Mucosa of descending colon (tissue), 3 donors: ENCODE measurements at regions not wholly inside any gene's neighbourhood (a gene's known extent, or its start where the extent isn't known, plus 50 kb on each side); places are given as distances from the start of the nearest gene placed in this dataset.
A peak's percentile ranks its signal among the peaks of the same experiment; 100 is the strongest.

Source experiments
- ATAC-seq: fragments of 200-7000 bp; cut with Tn5 transposase; one replicate; pipeline ENCODE4 v1.9.1; 2020; ENCODE audit warnings: mild to moderate bottlenecking, moderate library complexity
- DNase-seq, 3 donors: peaks; one replicate each; pipeline ENCODE4 v3.0.0-alpha.2; 2020
- H3K36me3 ChIP-seq: fragments of 200-600 bp; one replicate; pipeline ENCODE4 v1.8.0; 2021; ENCODE audit warnings: low read depth, mild to moderate bottlenecking
- H3K4me1 ChIP-seq: fragments of 200-600 bp; one replicate; pipeline ENCODE4 v1.8.0; 2021; ENCODE audit warnings: low read depth, mild to moderate bottlenecking
- H3K4me3 ChIP-seq: fragments of 200-600 bp; one replicate; pipeline ENCODE4 v1.8.0; 2021; ENCODE audit warnings: mild to moderate bottlenecking
- H3K9me3 ChIP-seq: fragments of 200-600 bp; one replicate; pipeline ENCODE4 v1.8.0; 2021; ENCODE audit warnings: mild to moderate bottlenecking
- CTCF ChIP-seq: fragments of 200-600 bp; IDR thresholded peaks from one replicate; pipeline ENCODE4 v1.8.0; 2022; ENCODE audit warnings: antibody characterized with exemption, mild to moderate bottlenecking
- intact Hi-C, 2 donors: fragments of 100-400 bp; cut with DNase I in 1 of 2; cut with micrococcal nuclease in 1 of 2; formaldehyde crosslinking; loops; one replicate each; pipeline versions ENCODE4 v1.11.0 to v1.11.1; 2022; cut with DNase I, micrococcal nuclease
- donor health status: DM: no; HTN: no; CAD: no; lungs with moderate emphysema.
- donor health status: DM: no; HTN: no; CAD: no.
- donor health status: DM: no; HTN: yes; CAD: no.

- Histone ChIP-seq H3K36me3 (no peaks in the 10 kb centered on the region), H3K4me1 (no peaks in the 10 kb centered on the region), H3K9me3 (no peaks in the 10 kb centered on the region), H3K4me3 (no peak overlapping the region)
- intact Hi-C loops, result no loop called here
- ATAC-seq (no peak), DNase-seq (no peak)
- TF ChIP-seq CTCF, result no peak
Observed at GRCh38 chr2:120658770-120659158, 76.9 kb upstream of the GLI2 start.

GRCh38 chr2:120659275-120659977 is 76.2 kb upstream of the GLI2 start:
- DNase-seq (no peak), ATAC-seq (no peak)
- no peak overlapping the region for H3K4me3 ChIP-seq
- no peaks in the 10 kb centered on the region for H3K4me1 ChIP-seq
- no peak for TF ChIP-seq CTCF
- no peaks in the 10 kb centered on the region for H3K36me3 ChIP-seq
- intact Hi-C loops, result no loop called here
- H3K9me3 ChIP-seq, result no peaks in the 10 kb centered on the region

GRCh38 chr2:120660056-120660694 is 75.5 kb upstream of the GLI2 start:
- no peaks in the 10 kb centered on the region for H3K36me3 ChIP-seq
- TF ChIP-seq CTCF, result no peak
- DNase-seq (no peak), ATAC-seq (no peak)
- no peaks in the 10 kb centered on the region for H3K9me3 ChIP-seq
- H3K4me1 ChIP-seq, result no peaks in the 10 kb centered on the region
- intact Hi-C loops, result no loop called here
- no peak overlapping the region for H3K4me3 ChIP-seq

DNA sequence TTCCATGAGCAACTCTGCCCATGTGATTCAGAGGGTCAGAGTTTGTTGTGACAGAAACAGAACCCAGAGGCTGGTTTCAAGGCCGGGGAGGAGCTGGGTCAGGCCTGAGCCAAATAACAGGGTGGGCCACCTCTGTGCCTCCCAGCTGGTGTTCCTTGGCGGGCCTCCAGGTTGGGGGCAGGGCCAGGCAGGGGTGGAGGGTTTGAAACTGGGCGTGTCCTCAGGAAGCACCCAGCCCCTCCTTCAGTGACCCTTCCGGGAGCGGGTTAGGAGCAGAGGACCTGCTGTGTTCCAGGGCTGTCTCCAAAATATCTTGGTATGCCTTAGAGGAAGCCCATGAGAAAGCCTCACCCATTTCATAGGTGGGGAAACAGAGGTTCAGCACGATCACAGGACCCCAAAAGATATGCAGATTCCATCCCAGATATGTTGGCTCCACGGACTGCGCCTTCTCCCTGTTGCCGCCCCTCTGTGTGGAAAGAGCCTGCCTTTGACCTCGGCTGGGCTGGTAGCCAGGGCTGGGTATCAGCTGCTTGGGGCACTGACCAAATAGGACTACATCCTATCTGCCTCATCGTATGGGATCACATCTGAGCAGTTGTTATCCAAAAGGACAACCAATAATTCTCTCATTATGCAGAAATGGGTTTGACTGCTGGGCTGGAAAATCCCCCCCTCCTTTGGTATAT is 74.8 kb upstream of the GLI2 start:
- peak in 2 of 3 donors; percentile 49 to 64 for DNase-seq
- H3K9me3 ChIP-seq, result no peaks in the 10 kb centered on the region
- no peak overlapping the region for H3K4me3 ChIP-seq
- H3K4me1 ChIP-seq, result no peaks in the 10 kb centered on the region
- intact Hi-C loops, result no loop called here
- H3K36me3 ChIP-seq, result no peaks in the 10 kb centered on the region
- peak; percentile 53 for ATAC-seq
- TF ChIP-seq CTCF, result no peak

DNA sequence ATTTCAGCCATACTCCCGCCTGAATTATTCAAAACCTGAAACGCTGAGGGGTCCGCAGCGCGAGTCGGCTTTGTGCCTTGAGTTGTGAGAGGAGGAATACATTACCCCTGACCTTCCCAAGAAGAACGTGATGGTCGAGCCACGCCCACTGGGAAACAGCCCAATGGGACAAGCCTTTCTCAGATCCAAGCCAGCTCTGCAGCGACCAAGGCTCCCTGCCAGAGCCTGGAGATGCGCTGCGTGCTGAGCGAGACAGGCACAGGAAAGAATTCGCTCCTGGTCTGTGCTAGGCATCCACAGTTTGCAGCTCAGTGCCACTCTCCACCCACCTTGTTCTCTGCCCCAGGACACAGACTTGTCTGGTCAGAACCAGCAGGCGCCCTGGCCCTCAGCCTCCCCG is 74.1 kb upstream of the GLI2 start:
- H3K4me1 ChIP-seq, result no peaks in the 10 kb centered on the region

More for the DNA sequence above, 74.1 kb upstream of the GLI2 start:
- no peak for TF ChIP-seq CTCF
- DNase-seq (peak in 2 of 3 donors; percentile 41), ATAC-seq (no peak)
- Histone ChIP-seq H3K9me3 (no peaks in the 10 kb centered on the region), H3K36me3 (no peaks in the 10 kb centered on the region), H3K4me3 (no peak overlapping the region)
- intact Hi-C loops, result no loop called here
